Endothelial cell of umbilical vein (primary cell): ENCODE measurements at regions not wholly inside any gene's neighbourhood (a gene's known extent, or its start where the extent isn't known, plus 50 kb on each side); places are given as distances from the start of the nearest gene placed in this dataset.

Experiments used
- CTCF ChIP-seq, 2 donors: IDR thresholded peaks; 1 replicate in 1 of 2; 2 replicates in 1 of 2; pipeline ENCODE4 v1.5.1; 2011; ENCODE audit warnings: low read length in 2 of 2, mild to moderate bottlenecking in 2 of 2, moderate library complexity in 2 of 2, control low read depth in 1 of 2, inconsistent platforms in 1 of 2, low read depth in 1 of 2; ENCODE audit not compliant: insufficient read depth in 1 of 2; ENCODE audit errors: extremely low read depth in 1 of 2
- EZH2 ChIP-seq: IDR thresholded peaks from 2 replicates; pipeline ENCODE4 v1.6.1; 2012; ENCODE audit warnings: borderline replicate concordance, low read depth, mild to moderate bottlenecking, moderate library complexity, low read length, inconsistent platforms; ENCODE audit not compliant: severe bottlenecking
- FOS ChIP-seq: IDR thresholded peaks from 2 replicates; pipeline ENCODE4 v1.6.1; 2011; ENCODE audit warnings: mild to moderate bottlenecking, low read length, moderate library complexity, borderline replicate concordance; ENCODE audit not compliant: insufficient read depth
- GATA2 ChIP-seq: IDR thresholded peaks from 2 replicates; pipeline ENCODE4 v1.7.0; 2011; ENCODE audit warnings: low read depth, mild to moderate bottlenecking, moderate library complexity, mixed read lengths, low read length; ENCODE audit not compliant: insufficient read length, insufficient read depth
- JUN ChIP-seq: IDR thresholded peaks from 2 replicates; pipeline ENCODE4 v1.6.1; 2011; ENCODE audit warnings: borderline replicate concordance, low read depth; ENCODE audit not compliant: insufficient read length, insufficient read depth
- MAX ChIP-seq: IDR thresholded peaks from 2 replicates; pipeline ENCODE4 v1.6.1; 2011; ENCODE audit not compliant: insufficient read depth, insufficient read length
- MYC ChIP-seq: IDR thresholded peaks from one replicate; pipeline ENCODE4 v1.6.1; 2011; ENCODE audit warnings: mild to moderate bottlenecking, low read depth, low read length
- POLR2A ChIP-seq: IDR thresholded peaks from 2 replicates; pipeline ENCODE4 v1.6.1; 2012; ENCODE audit warnings: low read depth, mild to moderate bottlenecking, control low read depth, low read length
- POLR2AphosphoS5 ChIP-seq: IDR thresholded peaks from 2 replicates; pipeline ENCODE4 v1.6.1; 2012; ENCODE audit warnings: low read depth, mild to moderate bottlenecking, control low read depth, low read length, moderate library complexity; ENCODE audit not compliant: insufficient read depth

DNA sequence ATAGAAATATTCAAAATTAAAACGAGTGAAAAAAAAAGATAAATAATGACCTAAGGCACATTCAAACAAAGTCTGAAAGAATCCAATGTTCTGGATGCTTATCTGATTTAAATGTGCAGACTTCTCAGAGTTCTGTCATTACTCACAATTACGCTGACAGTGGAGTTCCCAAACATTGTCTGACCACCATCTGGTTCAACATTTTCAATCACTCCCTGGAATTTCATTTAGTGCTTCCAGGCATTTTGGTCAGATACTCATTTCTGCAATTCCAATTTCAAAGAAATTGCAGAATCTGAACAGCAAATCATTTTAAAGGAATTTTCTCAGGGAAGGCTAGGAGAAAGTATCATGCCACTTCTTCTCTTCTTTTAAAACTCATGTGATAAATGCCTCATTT, 398.2 kb upstream of the PDE3A start:
- TF ChIP-seq GATA2: peak; percentile 73
- TF ChIP-seq CTCF (IDR thresholded peaks at IDR 0.05; ENCODE audit: extremely low read depth in 1 of 2, insufficient read depth in 1 of 2, low read depth in 1 of 2, low read length in 2 of 2): no peak
- no peak for TF ChIP-seq POLR2A
- TF ChIP-seq EZH2: no peak
- no peak for TF ChIP-seq JUN
- TF ChIP-seq POLR2AphosphoS5: no peak
- TF ChIP-seq MAX: no peak
- no peak for TF ChIP-seq MYC
- no peak for TF ChIP-seq FOS
